GM12873 (cell line): ENCODE measurements at regions not wholly inside any gene's neighbourhood (a gene's known extent, or its start where the extent isn't known, plus 50 kb on each side); places are given as distances from the start of the nearest gene placed in this dataset.

Experiments used
- TF ChIP-seq, protein P1 (sequence below): IDR thresholded peaks from 2 replicates; pipeline ENCODE4 v1.5.1; 2012; ENCODE audit warnings: low read depth, mild to moderate bottlenecking, moderate library complexity, low read length, control low read depth; ENCODE audit not compliant: insufficient read depth; ENCODE audit errors: missing control alignments

DNA sequence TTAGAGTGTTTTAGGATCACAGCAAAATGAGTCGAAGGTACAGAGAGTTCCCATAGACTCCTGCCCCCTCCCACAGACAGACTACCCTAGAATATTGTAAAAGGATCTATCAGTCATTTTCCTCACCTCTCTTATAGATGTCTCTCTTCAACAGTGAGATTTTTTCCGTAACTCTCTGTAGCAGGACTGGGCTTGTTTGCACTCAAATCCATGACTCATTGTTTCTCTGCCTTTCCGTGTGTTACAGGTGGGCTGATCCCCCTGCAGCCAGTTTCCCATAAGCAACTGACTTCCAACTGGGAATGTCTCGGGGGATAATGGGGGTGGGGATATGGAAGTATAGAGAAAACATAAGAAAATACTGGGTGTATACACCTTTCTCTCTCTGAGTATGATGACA lies 921.0 kb downstream of the GATA3 start:
- TF ChIP-seq, protein P1, sequence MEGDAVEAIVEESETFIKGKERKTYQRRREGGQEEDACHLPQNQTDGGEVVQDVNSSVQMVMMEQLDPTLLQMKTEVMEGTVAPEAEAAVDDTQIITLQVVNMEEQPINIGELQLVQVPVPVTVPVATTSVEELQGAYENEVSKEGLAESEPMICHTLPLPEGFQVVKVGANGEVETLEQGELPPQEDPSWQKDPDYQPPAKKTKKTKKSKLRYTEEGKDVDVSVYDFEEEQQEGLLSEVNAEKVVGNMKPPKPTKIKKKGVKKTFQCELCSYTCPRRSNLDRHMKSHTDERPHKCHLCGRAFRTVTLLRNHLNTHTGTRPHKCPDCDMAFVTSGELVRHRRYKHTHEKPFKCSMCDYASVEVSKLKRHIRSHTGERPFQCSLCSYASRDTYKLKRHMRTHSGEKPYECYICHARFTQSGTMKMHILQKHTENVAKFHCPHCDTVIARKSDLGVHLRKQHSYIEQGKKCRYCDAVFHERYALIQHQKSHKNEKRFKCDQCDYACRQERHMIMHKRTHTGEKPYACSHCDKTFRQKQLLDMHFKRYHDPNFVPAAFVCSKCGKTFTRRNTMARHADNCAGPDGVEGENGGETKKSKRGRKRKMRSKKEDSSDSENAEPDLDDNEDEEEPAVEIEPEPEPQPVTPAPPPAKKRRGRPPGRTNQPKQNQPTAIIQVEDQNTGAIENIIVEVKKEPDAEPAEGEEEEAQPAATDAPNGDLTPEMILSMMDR = no peak

DNA sequence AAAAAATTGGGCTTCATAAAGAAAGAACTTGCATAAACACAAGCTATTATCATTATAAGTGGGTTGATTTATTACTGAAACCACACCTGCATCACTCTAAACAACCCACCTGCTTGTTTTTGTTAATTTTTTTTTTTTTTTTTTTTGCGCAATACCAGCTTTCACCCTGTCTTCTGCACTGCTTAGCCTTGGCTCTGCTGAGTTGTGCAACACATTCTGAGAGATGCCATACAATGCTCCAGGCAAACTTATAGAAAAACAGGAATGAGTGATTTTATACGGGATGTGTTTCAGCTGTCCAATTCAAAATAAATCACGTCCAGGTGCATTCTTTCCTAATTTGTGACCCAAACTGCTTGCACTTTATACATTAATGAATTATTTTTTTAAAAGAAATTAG lies 923.6 kb downstream of the GATA3 start:
- TF ChIP-seq, protein P1 = no peak

DNA sequence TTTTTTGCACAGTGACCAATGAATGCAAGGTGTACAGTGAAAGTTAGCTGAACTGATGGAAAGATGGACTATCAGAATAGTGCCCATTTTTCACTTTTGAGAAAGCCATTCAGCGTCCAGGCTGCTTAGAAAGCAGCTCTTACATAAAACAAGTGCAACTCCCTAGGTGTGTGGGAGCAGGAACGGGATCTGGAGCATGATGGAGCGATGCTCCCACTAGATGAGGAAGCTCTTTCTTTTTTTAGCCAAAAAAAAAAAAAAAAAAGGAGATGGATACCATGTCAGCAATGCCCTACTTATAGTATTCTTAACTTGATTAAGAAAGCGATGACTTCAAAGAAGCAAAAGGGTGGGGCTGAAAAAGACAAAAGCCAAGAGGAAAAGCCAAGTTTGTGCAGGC lies 925.5 kb downstream of the GATA3 start:
- TF ChIP-seq, protein P1 = no peak

DNA sequence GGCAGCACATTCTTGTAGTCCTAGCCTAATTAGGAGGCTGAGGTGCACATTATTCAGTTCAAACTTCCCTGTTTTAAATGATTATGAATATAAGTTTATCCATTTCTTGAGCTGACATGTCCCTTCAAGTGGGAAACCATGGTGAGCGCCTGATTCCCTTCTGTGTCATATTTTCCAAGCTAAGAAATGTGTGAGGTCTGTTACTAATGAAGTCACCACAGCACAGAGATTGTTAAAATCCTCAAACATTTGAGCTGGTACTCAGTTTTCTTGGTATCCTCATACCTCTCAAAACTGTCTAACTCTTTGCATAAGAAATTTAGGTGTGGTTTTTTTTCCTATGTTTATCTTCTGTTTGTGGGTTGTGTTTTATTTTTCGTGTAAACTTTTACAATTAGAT lies 926.8 kb downstream of the GATA3 start:
- TF ChIP-seq, protein P1 = no peak

DNA sequence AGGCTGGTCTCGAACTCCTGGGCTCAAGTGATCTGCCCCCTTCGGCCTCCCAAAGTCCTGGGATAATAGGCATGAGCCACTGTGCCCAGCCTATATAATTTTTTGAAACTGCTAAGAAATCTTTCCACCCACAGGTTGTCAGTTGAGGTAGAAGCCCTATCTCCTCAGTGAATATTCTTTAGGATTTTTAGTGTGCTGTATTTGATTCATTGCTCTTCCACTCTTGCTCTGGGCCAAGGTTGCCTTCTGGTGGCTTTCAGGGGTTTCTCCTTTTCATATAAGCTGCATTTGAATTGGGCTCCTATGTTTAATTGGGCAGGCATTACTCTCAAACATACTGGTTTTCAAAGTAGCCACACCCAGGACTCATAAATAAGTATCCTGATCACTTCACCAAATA lies 931.2 kb downstream of the GATA3 start:
- TF ChIP-seq, protein P1 = no peak

DNA sequence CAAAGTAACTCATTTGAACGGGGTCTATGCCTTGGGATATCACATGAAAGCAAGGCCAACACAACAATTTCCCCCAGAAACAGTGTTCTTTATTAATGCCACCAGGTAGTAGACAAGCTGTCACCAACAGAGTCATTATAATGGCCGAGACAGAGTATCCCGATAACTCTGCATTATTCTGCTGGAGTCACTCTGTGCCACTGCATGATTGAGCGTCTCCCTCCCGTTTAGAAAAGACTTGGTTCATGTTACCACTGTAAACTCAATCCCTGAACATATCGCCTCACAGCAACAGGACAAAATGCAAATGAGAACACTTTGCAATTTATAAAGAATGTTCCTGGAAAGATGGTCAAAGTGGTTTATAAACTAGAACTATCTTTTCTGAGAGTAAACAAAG lies 932.5 kb downstream of the GATA3 start:
- TF ChIP-seq, protein P1 = no peak

DNA sequence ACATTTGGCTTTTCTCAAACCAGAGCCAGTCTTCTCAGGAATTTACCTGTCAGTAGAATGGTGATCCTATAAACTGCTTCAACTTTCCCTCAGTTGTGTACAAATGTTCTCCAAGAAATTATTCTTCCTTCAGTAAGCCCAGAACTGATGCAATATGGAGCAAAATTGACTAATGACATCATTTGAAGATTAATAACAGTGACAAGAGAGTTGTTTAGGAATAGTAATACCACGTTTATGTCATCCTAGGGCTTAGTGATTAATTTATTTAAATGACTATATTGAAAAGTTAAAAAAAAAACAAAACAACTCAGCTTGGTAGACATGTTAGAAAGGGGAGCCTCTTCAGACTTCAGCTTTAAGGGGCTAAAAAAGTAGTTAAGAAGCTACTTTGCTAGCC lies 933.2 kb downstream of the GATA3 start:
- TF ChIP-seq, protein P1 = no peak
